Activated CD4-positive, alpha-beta T cell treated with anti-CD3 and anti-CD28 coated beads, Interleukin-2, amount 50 U/mL, for 1 hour (primary cell): ENCODE measurements at regions not wholly inside any gene's neighbourhood (a gene's known extent, or its start where the extent isn't known, plus 50 kb on each side); places are given as distances from the start of the nearest gene placed in this dataset.
"Not testable (repeated sequence)": the region's sequence is repeated elsewhere in the genome, so short reads cannot be mapped to it uniquely, and the experiment has no call there.

Source experiments
- DNase-seq: peaks from one replicate; pipeline ENCODE4 v3.0.0-alpha.2; 2020

GRCh38 chr12:127589541-127589940 is 677.4 kb upstream of the TMEM132C start:
- DNase-seq, result no peak

- no peak for DNase-seq
These were observed 676.1 kb upstream of the TMEM132C start for GRCh38 chr12:127590868-127591267.

GRCh38 chr12:127592245-127592644 is 674.7 kb upstream of the TMEM132C start:
- no peak for DNase-seq

GRCh38 chr12:127594351-127594970 is 672.5 kb upstream of the TMEM132C start:
- no peak for DNase-seq

GRCh38 chr12:127595506-127595905 is 671.5 kb upstream of the TMEM132C start:
- no peak for DNase-seq

- no peak for DNase-seq
These were observed 670.1 kb upstream of the TMEM132C start for GRCh38 chr12:127596891-127597290.

- DNase-seq, result no peak
These were observed 667.5 kb upstream of the TMEM132C start for GRCh38 chr12:127599436-127599835.

- no peak for DNase-seq
These were observed 666.8 kb upstream of the TMEM132C start for GRCh38 chr12:127600211-127600610.

GRCh38 chr12:127606476-127607015 is 660.4 kb upstream of the TMEM132C start:
- no peak for DNase-seq

- no peak for DNase-seq
These were observed 659.7 kb upstream of the TMEM132C start for GRCh38 chr12:127607146-127607725.

- DNase-seq, result not testable (repeated sequence)
These were observed 658.6 kb upstream of the TMEM132C start for GRCh38 chr12:127608359-127608758.

- no peak for DNase-seq
These were observed 653.9 kb upstream of the TMEM132C start for GRCh38 chr12:127613056-127613455.

- no peak for DNase-seq
These were observed 646.9 kb upstream of the TMEM132C start for GRCh38 chr12:127619869-127620734.

- DNase-seq, result no peak
These were observed 646.1 kb upstream of the TMEM132C start for GRCh38 chr12:127620735-127621355.

GRCh38 chr12:127621366-127621765 is 645.6 kb upstream of the TMEM132C start:
- DNase-seq, result no peak

- no peak for DNase-seq
These were observed 643.6 kb upstream of the TMEM132C start for GRCh38 chr12:127623362-127623761.

GRCh38 chr12:127625176-127625771 is 641.7 kb upstream of the TMEM132C start:
- no peak for DNase-seq

- DNase-seq, result no peak
These were observed 638.3 kb upstream of the TMEM132C start for GRCh38 chr12:127628645-127629044.

- DNase-seq, result no peak
These were observed 637.7 kb upstream of the TMEM132C start for GRCh38 chr12:127629066-127629820.

- DNase-seq, result no peak
These were observed 634.5 kb upstream of the TMEM132C start for GRCh38 chr12:127632461-127632860.

- DNase-seq, result no peak
These were observed 631.1 kb upstream of the TMEM132C start for GRCh38 chr12:127635838-127636237.

GRCh38 chr12:127636882-127637281 is 630.1 kb upstream of the TMEM132C start:
- DNase-seq, result no peak
